Right lobe of liver (tissue), 6 donors: ENCODE measurements at regions not wholly inside any gene's neighbourhood (a gene's known extent, or its start where the extent isn't known, plus 50 kb on each side); places are given as distances from the start of the nearest gene placed in this dataset.

Experiments used
- ATAC-seq, 4 donors: fragments of 200-7000 bp; cut with Tn5 transposase; one replicate each; pipeline ENCODE4 v1.9.1; 2020; ENCODE audit warnings: mild to moderate bottlenecking in 4 of 4, moderate library complexity in 4 of 4
- DNase-seq, 3 donors: peaks; one replicate each; pipeline ENCODE4 v3.0.0-alpha.2; 2020
- H3K27ac ChIP-seq, 3 donors: fragments of 200-600 bp; one replicate each; pipeline ENCODE4 v1.8.0; 2022
- H3K27me3 ChIP-seq, 2 donors: fragments of 200-600 bp; one replicate each; pipeline ENCODE4 v1.8.0; 2022
- H3K36me3 ChIP-seq, 4 donors: fragments of 200-600 bp; sonication (generic) in 1 of 4; one replicate each; pipeline versions ENCODE4 v1.5.1 to v1.8.0; 2017 to 2022; ENCODE audit warnings: control low read depth in 1 of 4
- H3K4me1 ChIP-seq, 4 donors: fragments of 200-600 bp; sonication (generic) in 1 of 4; one replicate each; pipeline versions ENCODE4 v1.5.1 to v1.8.0; 2017 to 2022; ENCODE audit warnings: control low read depth in 1 of 4
- H3K4me3 ChIP-seq, 3 donors: fragments of 200-600 bp; one replicate each; pipeline ENCODE4 v1.8.0; 2022
- H3K9me3 ChIP-seq, 4 donors: fragments of 200-600 bp; sonication (generic) in 1 of 4; one replicate each; pipeline versions ENCODE4 v1.5.1 to v1.8.0; 2017 to 2022; ENCODE audit warnings: control low read depth in 1 of 4
- POLR2A ChIP-seq: fragments of 450-650 bp; IDR thresholded peaks from one replicate; pipeline ENCODE4 v1.6.1; 2017; ENCODE audit warnings: antibody characterized with exemption, mild to moderate bottlenecking
- WGBS: methylation state at CpG from one replicate; pipeline ENCODE4 v1.1.6; 2018; ENCODE audit warnings: low coverage, low lambda C conversion rate; ENCODE audit not compliant: insufficient coverage; ENCODE audit errors: missing lambda C conversion rate; 5-methylcytosine and 5-hydroxymethylcytosine counted together
- intact Hi-C, 2 donors: fragments of 100-400 bp; cut with DNase I; formaldehyde crosslinking; loops; one replicate each; pipeline versions ENCODE4 v1.11.2 to v1.14.1; 2022
- TF ChIP-seq, protein P1 (sequence below), 4 donors: fragments of 200-600 bp in 3 of 4; fragments of 450-650 bp in 1 of 4; IDR thresholded peaks; one replicate each; pipeline versions ENCODE4 v1.5.1 to v1.8.0; 2016 to 2022; ENCODE audit warnings: antibody characterized with exemption in 4 of 4, mild to moderate bottlenecking in 2 of 4
- donor health status: DM: no; HTN: yes; CAD: no.
- donor health status: DM: no; HTN: no; CAD: no.
- donor health status: DM: no; HTN: no; CAD: no.
- donor health status: DM: no; HTN: yes; CAD: no.
- donor health status: DM: no; HTN: yes; CAD: no.

DNA sequence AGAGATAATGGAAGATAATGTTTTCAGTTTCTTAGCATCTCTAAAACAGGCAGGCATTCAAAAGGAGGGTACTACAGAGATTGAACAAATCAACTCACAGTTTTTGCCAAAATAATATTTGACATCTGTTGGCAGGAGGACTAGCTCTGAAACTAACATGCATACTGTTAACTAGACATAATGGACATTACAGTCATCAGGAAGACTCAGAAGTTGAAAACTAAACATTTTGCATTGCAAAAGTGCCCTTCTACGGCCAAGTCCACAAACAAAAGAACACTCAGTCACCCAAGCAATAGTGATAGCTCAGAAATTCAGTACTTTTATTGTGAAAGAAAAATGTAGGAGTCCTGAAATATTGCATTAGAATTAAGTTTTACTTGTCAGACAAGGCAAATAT, 399.0 kb downstream of the HGF start:
- WGBS: 29% methylated on average over 1 of the region's 1 CpG
- Histone ChIP-seq H3K4me1 (no peaks in the 10 kb centered on the region), H3K36me3 (no peaks in the 10 kb centered on the region), H3K9me3 (no peaks in the 10 kb centered on the region), H3K4me3 (no peak overlapping the region), H3K27ac (no peak overlapping the region), H3K27me3 (no peaks in the 10 kb centered on the region)
- intact Hi-C loops: no loop called here
- ATAC-seq (no peak), DNase-seq (no peak)
- no peak for TF ChIP-seq POLR2A
- TF ChIP-seq, protein P1, sequence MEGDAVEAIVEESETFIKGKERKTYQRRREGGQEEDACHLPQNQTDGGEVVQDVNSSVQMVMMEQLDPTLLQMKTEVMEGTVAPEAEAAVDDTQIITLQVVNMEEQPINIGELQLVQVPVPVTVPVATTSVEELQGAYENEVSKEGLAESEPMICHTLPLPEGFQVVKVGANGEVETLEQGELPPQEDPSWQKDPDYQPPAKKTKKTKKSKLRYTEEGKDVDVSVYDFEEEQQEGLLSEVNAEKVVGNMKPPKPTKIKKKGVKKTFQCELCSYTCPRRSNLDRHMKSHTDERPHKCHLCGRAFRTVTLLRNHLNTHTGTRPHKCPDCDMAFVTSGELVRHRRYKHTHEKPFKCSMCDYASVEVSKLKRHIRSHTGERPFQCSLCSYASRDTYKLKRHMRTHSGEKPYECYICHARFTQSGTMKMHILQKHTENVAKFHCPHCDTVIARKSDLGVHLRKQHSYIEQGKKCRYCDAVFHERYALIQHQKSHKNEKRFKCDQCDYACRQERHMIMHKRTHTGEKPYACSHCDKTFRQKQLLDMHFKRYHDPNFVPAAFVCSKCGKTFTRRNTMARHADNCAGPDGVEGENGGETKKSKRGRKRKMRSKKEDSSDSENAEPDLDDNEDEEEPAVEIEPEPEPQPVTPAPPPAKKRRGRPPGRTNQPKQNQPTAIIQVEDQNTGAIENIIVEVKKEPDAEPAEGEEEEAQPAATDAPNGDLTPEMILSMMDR (IDR thresholded peaks at IDR 0.05): no peak

DNA sequence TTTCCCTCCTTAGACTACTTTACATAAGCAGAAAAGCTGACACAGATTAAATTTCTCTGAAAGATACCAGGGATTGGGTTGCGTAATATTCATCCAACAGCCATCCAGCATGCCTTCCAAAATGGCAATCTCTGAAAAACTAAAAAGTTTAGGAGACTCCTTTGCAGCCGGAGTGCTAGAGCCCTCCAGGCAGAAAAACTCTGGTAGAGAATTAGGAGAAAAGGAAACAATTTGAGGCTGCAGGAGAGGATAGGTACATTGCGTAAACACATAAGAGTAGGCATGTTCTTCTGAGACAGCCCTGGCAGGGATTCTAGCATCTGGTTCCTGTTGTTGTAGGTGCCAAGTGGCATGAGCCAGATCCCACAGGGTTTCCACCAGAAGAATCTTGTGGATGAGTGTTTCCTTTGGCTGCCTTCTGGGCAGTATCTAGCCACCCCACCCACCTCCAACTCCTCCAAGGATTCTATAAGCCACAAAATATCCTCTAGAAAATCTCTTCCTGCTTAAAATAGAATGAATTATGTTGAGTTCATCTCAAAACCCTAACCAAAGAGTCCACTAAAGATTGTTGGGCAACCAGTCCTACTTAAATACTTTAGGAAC, 402.4 kb downstream of the HGF start:
- no peak overlapping the region for H3K4me3 ChIP-seq
- no peak for DNase-seq
- H3K9me3 ChIP-seq: no peaks in the 10 kb centered on the region
- 63% methylated on average over 3 of the region's 3 CpGs for WGBS
- TF ChIP-seq, protein P1 (IDR thresholded peaks at IDR 0.05): no peak
- no peak for TF ChIP-seq POLR2A
- no peak overlapping the region for H3K27ac ChIP-seq
- intact Hi-C loops: no loop called here
- H3K36me3 ChIP-seq: no peaks in the 10 kb centered on the region
- ATAC-seq: no peak
- H3K27me3 ChIP-seq: no peaks in the 10 kb centered on the region
- no peaks in the 10 kb centered on the region for H3K4me1 ChIP-seq

DNA sequence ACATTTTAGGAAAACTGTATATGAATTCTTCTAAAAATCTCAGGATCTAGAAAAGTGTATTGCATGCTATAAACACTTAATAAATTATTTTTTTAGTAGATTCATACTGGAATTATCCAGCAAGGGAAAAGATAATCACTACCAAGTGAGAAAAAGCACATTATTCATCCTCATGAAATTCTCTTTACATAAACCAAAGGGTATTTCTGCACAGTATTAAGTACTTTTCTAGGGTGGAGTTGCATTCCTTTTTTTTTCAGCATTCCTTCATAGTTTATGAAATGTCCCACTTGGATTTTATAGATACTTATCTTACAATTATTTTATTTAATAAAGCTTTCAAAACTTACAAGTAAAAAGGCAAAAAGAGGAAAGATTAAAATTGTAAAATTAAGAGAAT, 403.3 kb downstream of the HGF start:
- no peak for ATAC-seq
- no peak for DNase-seq
- no peaks in the 10 kb centered on the region for H3K4me1 ChIP-seq
- H3K27ac ChIP-seq: no peak overlapping the region
- no peaks in the 10 kb centered on the region for H3K27me3 ChIP-seq
- TF ChIP-seq, protein P1 (IDR thresholded peaks at IDR 0.05): no peak
- TF ChIP-seq POLR2A: no peak
- H3K36me3 ChIP-seq: no peaks in the 10 kb centered on the region
- H3K9me3 ChIP-seq: no peaks in the 10 kb centered on the region
- intact Hi-C loops: no loop called here
- H3K4me3 ChIP-seq: no peak overlapping the region

DNA sequence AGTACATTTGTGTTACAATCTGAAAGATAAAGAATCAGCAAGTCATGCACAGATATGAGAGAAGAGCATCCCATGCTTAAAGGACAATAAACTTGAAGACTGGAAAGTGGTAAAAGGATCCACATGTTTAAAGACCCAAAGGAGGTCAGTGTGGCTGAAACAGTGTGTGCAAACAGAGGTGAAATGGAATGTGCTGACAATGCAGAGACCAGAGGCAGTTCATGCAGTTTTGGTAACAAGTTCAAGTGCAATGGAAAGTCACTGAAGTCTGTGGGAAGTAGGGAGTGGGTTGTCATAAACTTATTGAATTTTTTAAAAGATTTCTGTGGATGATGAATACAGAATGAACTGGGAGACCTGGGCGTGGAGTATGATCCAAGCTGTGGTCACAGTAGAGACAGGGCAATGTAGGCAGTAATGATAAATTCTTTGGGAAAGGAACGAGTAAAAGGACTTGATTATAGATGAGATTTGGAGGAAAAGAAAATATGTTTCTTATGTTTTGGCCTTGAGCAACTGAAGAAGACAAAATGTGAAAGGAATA, 408.0 kb downstream of the HGF start:
- no peaks in the 10 kb centered on the region for H3K36me3 ChIP-seq
- H3K4me1 ChIP-seq: no peaks in the 10 kb centered on the region
- H3K27me3 ChIP-seq: no peaks in the 10 kb centered on the region
- no peak overlapping the region for H3K4me3 ChIP-seq
- DNase-seq: no peak
- no peak overlapping the region for H3K27ac ChIP-seq
- TF ChIP-seq POLR2A: no peak
- TF ChIP-seq, protein P1 (IDR thresholded peaks at IDR 0.05): no peak
- intact Hi-C loops: no loop called here
- WGBS: 26% methylated on average over 2 of the region's 2 CpGs
- no peaks in the 10 kb centered on the region for H3K9me3 ChIP-seq
- no peak for ATAC-seq

DNA sequence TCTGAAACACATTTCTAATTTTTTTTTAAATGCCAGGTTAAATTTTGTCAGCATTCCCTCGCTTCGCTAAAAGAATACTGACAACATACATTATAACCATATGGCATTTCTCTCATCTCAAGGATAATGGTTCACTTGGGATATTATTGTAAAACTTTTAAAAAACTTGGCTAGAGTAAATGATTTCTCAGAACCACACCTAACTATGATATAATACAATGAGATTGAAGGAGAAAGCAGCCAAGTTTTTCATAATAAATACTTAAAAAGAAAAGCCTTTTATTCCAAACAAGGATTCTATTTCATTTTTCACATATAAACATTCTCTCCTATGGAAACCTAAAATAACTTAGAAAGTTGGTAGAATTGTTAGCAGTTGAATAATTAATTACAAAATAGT, 413.9 kb downstream of the HGF start:
- H3K36me3 ChIP-seq: no peaks in the 10 kb centered on the region
- 90% methylated on average over 2 of the region's 2 CpGs for WGBS

More for the DNA sequence above, 413.9 kb downstream of the HGF start:
- no peak for ATAC-seq
- Histone ChIP-seq H3K27ac (no peak overlapping the region), H3K4me3 (no peak overlapping the region), H3K27me3 (no peaks in the 10 kb centered on the region), H3K9me3 (no peaks in the 10 kb centered on the region), H3K4me1 (no peaks in the 10 kb centered on the region)
- intact Hi-C loops: no loop called here
- DNase-seq: no peak
- TF ChIP-seq, protein P1 (IDR thresholded peaks at IDR 0.05): no peak
- TF ChIP-seq POLR2A: no peak
